Trophoblast cell (in vitro differentiated cells and primary cell): ENCODE measurements at regions not wholly inside any gene's neighbourhood (a gene's known extent, or its start where the extent isn't known, plus 50 kb on each side); places are given as distances from the start of the nearest gene placed in this dataset.

Experiments used
- DNase-seq, 2 donors: peaks; one replicate each; pipeline ENCODE4 v3.0.0-alpha.2; 2016
- H2AFZ ChIP-seq: 2 replicates; pipeline ENCODE4 v1.6.1; 2013; ENCODE audit warnings: low read length, moderate library complexity, mild to moderate bottlenecking; ENCODE audit not compliant: insufficient read depth, poor library complexity
- H2AK5ac ChIP-seq: 2 replicates; pipeline ENCODE4 v1.6.1; 2013; ENCODE audit warnings: mild to moderate bottlenecking, low read length
- H2BK120ac ChIP-seq: 2 replicates; pipeline ENCODE4 v1.6.1; 2013; ENCODE audit warnings: low read length, mild to moderate bottlenecking, moderate library complexity; ENCODE audit not compliant: insufficient read depth, poor library complexity
- H2BK12ac ChIP-seq: 2 replicates; pipeline ENCODE4 v1.6.1; 2013; ENCODE audit warnings: mild to moderate bottlenecking, low read length, moderate library complexity
- H2BK5ac ChIP-seq: 2 replicates; pipeline ENCODE4 v1.6.1; 2013; ENCODE audit warnings: low read length, low read depth, moderate library complexity, mild to moderate bottlenecking; ENCODE audit not compliant: poor library complexity
- H3K14ac ChIP-seq: 2 replicates; pipeline ENCODE4 v1.6.1; 2013; ENCODE audit warnings: mild to moderate bottlenecking, low read length
- H3K18ac ChIP-seq: 2 replicates; pipeline ENCODE4 v1.6.1; 2013; ENCODE audit warnings: mild to moderate bottlenecking, low read length
- H3K23ac ChIP-seq: 2 replicates; pipeline ENCODE4 v1.6.1; 2013; ENCODE audit warnings: low read length
- H3K27ac ChIP-seq: 2 replicates; pipeline ENCODE4 v1.5.1; 2013; ENCODE audit warnings: low read depth, mild to moderate bottlenecking, inconsistent platforms, low read length, moderate library complexity
- H3K27me3 ChIP-seq: 2 replicates; pipeline ENCODE4 v1.6.1; 2013; ENCODE audit warnings: inconsistent platforms, mild to moderate bottlenecking, low read length, moderate library complexity; ENCODE audit not compliant: insufficient read depth
- H3K36me3 ChIP-seq, 2 experiments: 1 replicate in 1 of 2; 2 replicates in 1 of 2; pipeline ENCODE4 v1.6.1; 2013; ENCODE audit warnings: low read length in 2 of 2, mild to moderate bottlenecking in 2 of 2, moderate library complexity in 1 of 2; ENCODE audit not compliant: insufficient read depth in 2 of 2, control insufficient read depth in 1 of 2
- H3K4ac ChIP-seq: 2 replicates; pipeline ENCODE4 v1.6.1; 2013; ENCODE audit warnings: low read depth, mild to moderate bottlenecking, low read length, moderate library complexity
- H3K4me1 ChIP-seq, 2 experiments: 1 replicate in 1 of 2; 2 replicates in 1 of 2; pipeline ENCODE4 v1.6.1; 2013; ENCODE audit warnings: low read length in 2 of 2, mild to moderate bottlenecking in 2 of 2, moderate library complexity in 1 of 2; ENCODE audit not compliant: insufficient read depth in 2 of 2, control insufficient read depth in 1 of 2
- H3K4me2 ChIP-seq: 2 replicates; pipeline ENCODE4 v1.6.1; 2013; ENCODE audit warnings: inconsistent platforms, mild to moderate bottlenecking, low read length, moderate library complexity
- H3K4me3 ChIP-seq: 2 replicates; pipeline ENCODE4 v1.5.1; 2013; ENCODE audit warnings: mild to moderate bottlenecking, low read depth, low read length, inconsistent platforms
- H3K79me1 ChIP-seq: one replicate; pipeline ENCODE4 v1.6.1; 2013; ENCODE audit warnings: low read length
- H3K79me2 ChIP-seq: 2 replicates; pipeline ENCODE4 v1.6.1; 2013; ENCODE audit warnings: low read length, mild to moderate bottlenecking; ENCODE audit not compliant: control insufficient read depth, insufficient read depth, poor library complexity
- H3K9ac ChIP-seq: 2 replicates; pipeline ENCODE4 v1.6.1; 2013; ENCODE audit warnings: mild to moderate bottlenecking, low read length
- H3K9me3 ChIP-seq: 2 replicates; pipeline ENCODE4 v1.6.1; 2013; ENCODE audit warnings: low read depth, mild to moderate bottlenecking, control low read depth, inconsistent platforms, low read length; ENCODE audit not compliant: insufficient read depth
- H4K12ac ChIP-seq: 2 replicates; pipeline ENCODE4 v1.6.1; 2013; ENCODE audit warnings: low read depth, mild to moderate bottlenecking, low read length, moderate library complexity
- H4K8ac ChIP-seq: 2 replicates; pipeline ENCODE4 v1.6.1; 2013; ENCODE audit warnings: low read depth, mild to moderate bottlenecking, low read length, moderate library complexity
- H4K91ac ChIP-seq: one replicate; pipeline ENCODE4 v1.6.1; 2013; ENCODE audit warnings: low read depth, mild to moderate bottlenecking, low read length, moderate library complexity
- WGBS: extraction: QIAGEN DNeasy Blood & Tissue Kit; methylation state at CpG from one replicate; pipeline ENCODE4 v1.1.7; 2013; ENCODE audit warnings: missing lambda C conversion rate; ENCODE audit not compliant: insufficient read length, insufficient coverage; ENCODE audit errors: extremely low coverage; 5-methylcytosine and 5-hydroxymethylcytosine counted together

DNA sequence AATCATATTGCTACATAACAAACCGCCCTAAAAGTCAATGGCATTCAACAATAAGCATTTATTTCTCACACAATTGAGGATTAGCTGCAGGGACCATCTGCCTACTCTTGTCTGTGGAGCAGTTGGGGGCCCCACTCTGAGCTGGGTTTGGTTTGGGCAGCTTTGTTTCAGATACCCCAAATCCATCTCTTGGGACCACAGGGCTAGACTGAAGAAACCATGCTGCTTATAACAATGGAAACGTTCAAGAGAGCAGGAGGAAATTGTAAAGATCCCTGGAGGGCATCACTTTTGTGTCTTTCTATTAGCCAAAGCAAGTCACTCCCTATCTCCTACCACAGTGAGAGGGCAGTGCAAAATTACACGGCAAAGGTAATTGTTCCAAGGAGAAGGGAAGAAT lies 146.5 kb upstream of the MGAT5 start:
- H3K23ac ChIP-seq = no peak overlapping the region
- H3K27me3 ChIP-seq = no peaks in the 10 kb centered on the region
- no peaks in the 10 kb centered on the region for H3K36me3 ChIP-seq
- H3K9me3 ChIP-seq = peaks cover 4% of the 10 kb centered on the region
- no peak overlapping the region for H4K8ac ChIP-seq
- H3K79me1 ChIP-seq = no peaks in the 10 kb centered on the region
- H3K4me3 ChIP-seq = no peak overlapping the region
- whole genome bisulfite sequencing = no CpG with 5 or more reads among the region's 3 CpGs
- H3K4me1 ChIP-seq = no peaks in the 10 kb centered on the region
- no peaks in the 10 kb centered on the region for H3K79me2 ChIP-seq
- H3K18ac ChIP-seq = no peak overlapping the region
- no peak overlapping the region for H2AFZ ChIP-seq
- H3K14ac ChIP-seq = no peak overlapping the region
- H2BK5ac ChIP-seq = no peak overlapping the region
- DNase-seq = no peak
- H2BK120ac ChIP-seq = no peak overlapping the region
- H4K12ac ChIP-seq = no peak overlapping the region
- no peak overlapping the region for H2AK5ac ChIP-seq
- no peak overlapping the region for H3K4me2 ChIP-seq
- no peak overlapping the region for H3K27ac ChIP-seq
- no peak overlapping the region for H4K91ac ChIP-seq
- no peak overlapping the region for H2BK12ac ChIP-seq
- H3K9ac ChIP-seq = no peak overlapping the region
- no peak overlapping the region for H3K4ac ChIP-seq

DNA sequence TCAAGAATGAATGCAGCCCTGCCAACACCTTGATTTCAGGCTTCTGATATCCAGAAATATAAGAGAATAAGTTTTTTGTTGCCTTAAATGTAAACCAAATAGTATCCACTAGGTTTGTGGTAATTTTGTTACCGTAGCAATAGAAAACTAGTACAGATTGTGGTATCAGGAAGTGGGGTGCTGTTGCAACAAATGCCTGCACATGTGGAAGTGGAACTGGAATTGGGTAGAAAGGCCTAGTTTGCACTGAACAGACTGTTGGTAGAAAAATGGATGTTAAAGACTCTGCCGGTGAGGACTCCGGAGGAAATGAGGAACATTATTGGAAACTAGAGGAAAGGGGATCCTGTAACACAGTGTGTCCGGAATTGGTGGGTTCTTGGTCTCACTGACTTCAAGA lies 145.8 kb upstream of the MGAT5 start:
- no peaks in the 10 kb centered on the region for H3K4me1 ChIP-seq
- H2BK120ac ChIP-seq = no peak overlapping the region
- no peak overlapping the region for H4K12ac ChIP-seq
- H2AK5ac ChIP-seq = no peak overlapping the region
- no peaks in the 10 kb centered on the region for H3K79me1 ChIP-seq
- no peak for DNase-seq
- WGBS = no CpG with 5 or more reads among the region's 4 CpGs
- H3K4me2 ChIP-seq = no peak overlapping the region
- no peak overlapping the region for H4K91ac ChIP-seq
- no peaks in the 10 kb centered on the region for H3K27me3 ChIP-seq
- no peak overlapping the region for H2BK12ac ChIP-seq
- no peaks in the 10 kb centered on the region for H3K79me2 ChIP-seq
- H2AFZ ChIP-seq = no peak overlapping the region
- no peak overlapping the region for H3K23ac ChIP-seq
- no peak overlapping the region for H3K14ac ChIP-seq
- no peak overlapping the region for H3K27ac ChIP-seq
- H3K36me3 ChIP-seq = no peaks in the 10 kb centered on the region
- no peak overlapping the region for H3K4me3 ChIP-seq
- H4K8ac ChIP-seq = no peak overlapping the region
- H3K9me3 ChIP-seq = peaks cover 4% of the 10 kb centered on the region
- H3K4ac ChIP-seq = no peak overlapping the region
- H3K9ac ChIP-seq = no peak overlapping the region
- no peak overlapping the region for H3K18ac ChIP-seq
- no peak overlapping the region for H2BK5ac ChIP-seq

DNA sequence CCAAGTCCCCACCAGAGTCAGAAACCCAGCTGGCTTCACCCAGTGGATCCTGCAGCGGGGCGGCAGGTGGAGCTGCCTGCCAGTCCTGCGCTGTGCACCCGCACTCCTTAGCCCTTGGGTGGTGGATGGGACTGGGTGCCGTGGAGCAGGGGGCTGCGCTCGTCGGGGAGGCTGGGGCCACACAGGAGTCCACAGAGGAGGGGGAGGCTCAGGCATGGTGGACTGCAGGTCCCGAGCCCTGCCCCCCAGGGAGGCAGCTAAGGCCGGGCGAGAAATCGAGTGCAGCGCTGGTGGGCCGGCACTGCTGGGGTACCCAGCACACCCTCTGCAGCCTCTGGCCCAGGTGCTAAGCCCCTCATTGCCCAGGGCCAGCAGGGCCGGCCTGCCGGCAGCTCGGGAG lies 144.6 kb upstream of the MGAT5 start:
- Histone ChIP-seq H2BK12ac (no peak overlapping the region), H2AFZ (no peak overlapping the region), H3K4me3 (no peak overlapping the region), H3K9me3 (peaks cover 4% of the 10 kb centered on the region), H3K18ac (no peak overlapping the region), H2BK120ac (no peak overlapping the region), H3K4ac (no peak overlapping the region), H4K91ac (no peak overlapping the region), H3K4me1 (no peaks in the 10 kb centered on the region), H3K79me1 (no peaks in the 10 kb centered on the region), H3K23ac (no peak overlapping the region), H3K4me2 (no peak overlapping the region), H3K36me3 (no peaks in the 10 kb centered on the region), H4K12ac (no peak overlapping the region), H2AK5ac (no peak overlapping the region), H3K14ac (no peak overlapping the region), H2BK5ac (no peak overlapping the region), H4K8ac (no peak overlapping the region), H3K79me2 (no peaks in the 10 kb centered on the region), H3K9ac (no peak overlapping the region), H3K27me3 (no peaks in the 10 kb centered on the region), H3K27ac (no peak overlapping the region)
- DNase-seq = no peak
- WGBS = no CpG with 5 or more reads among the region's 17 CpGs

DNA sequence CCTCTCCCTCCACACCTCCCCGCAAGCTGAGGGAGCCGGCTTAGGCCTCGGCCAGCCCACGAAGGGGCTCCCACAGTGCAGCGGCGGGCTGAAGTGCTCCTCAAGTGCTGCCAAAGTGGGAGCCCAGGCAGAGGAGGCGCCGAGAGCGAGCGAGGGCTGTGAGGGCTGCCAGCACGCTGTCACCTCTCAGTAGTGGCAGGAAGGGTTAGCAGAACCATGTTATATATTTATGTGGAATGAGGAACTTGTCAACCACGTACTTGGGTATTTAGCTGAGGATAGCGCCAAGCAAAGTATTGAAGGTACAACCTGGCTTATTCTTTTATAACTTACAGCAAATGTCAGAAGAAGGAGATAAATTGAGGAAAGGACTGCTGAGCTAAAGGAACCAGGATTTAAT lies 144.1 kb upstream of the MGAT5 start:
- no peaks in the 10 kb centered on the region for H3K36me3 ChIP-seq
- no peak overlapping the region for H3K4me3 ChIP-seq
- no peak overlapping the region for H4K8ac ChIP-seq
- H3K4ac ChIP-seq = no peak overlapping the region
- no peaks in the 10 kb centered on the region for H3K79me2 ChIP-seq
- no peak overlapping the region for H3K4me2 ChIP-seq
- no peak overlapping the region for H4K91ac ChIP-seq
- DNase-seq = no peak
- H2BK12ac ChIP-seq = no peak overlapping the region
- H3K18ac ChIP-seq = no peak overlapping the region
- no peak overlapping the region for H3K27ac ChIP-seq
- H3K4me1 ChIP-seq = no peaks in the 10 kb centered on the region
- H2BK120ac ChIP-seq = no peak overlapping the region
- H3K9ac ChIP-seq = no peak overlapping the region
- no CpG with 5 or more reads among the region's 13 CpGs for WGBS
- no peak overlapping the region for H3K23ac ChIP-seq
- peaks cover 4% of the 10 kb centered on the region for H3K9me3 ChIP-seq
- H2AFZ ChIP-seq = no peak overlapping the region
- no peak overlapping the region for H4K12ac ChIP-seq
- no peak overlapping the region for H2AK5ac ChIP-seq
- H3K79me1 ChIP-seq = no peaks in the 10 kb centered on the region
- H3K14ac ChIP-seq = no peak overlapping the region
- H2BK5ac ChIP-seq = no peak overlapping the region
- H3K27me3 ChIP-seq = no peaks in the 10 kb centered on the region
